SKM-1 (cell line): ENCODE measurements at regions not wholly inside any gene's neighbourhood (a gene's known extent, or its start where the extent isn't known, plus 50 kb on each side); places are given as distances from the start of the nearest gene placed in this dataset.

Experiments
- DNase-seq: peaks from one replicate; lab custom pipeline; 2025; ENCODE audit not compliant: unreplicated experiment; lab: John Stamatoyannopoulos, UW

DNA sequence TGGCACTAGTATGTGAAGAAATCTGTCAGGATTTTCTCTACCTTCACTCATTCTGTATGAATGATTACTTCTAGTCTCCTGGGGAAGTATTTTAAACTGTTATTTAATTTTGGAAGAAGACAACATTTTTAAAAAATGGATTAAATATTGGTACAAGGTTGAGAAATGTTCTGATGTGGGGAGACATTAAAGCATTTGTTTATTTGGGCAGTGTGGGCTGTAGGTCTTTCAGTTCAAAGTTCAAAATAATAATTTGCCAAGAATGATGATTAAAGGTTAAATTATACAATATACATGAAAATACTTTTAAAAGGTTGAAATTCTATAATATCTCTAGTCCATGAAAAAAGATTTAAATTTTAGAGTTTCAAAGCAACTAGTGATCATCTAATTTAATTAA lies 194.7 kb downstream of the NHLRC3 start:
- no peak for DNase-seq

- no peak for DNase-seq
These were observed 195.3 kb downstream of the NHLRC3 start for GRCh38 chr13:39233519-39233918.

GRCh38 chr13:39244561-39245230 lies 206.4 kb downstream of the NHLRC3 start:
- DNase-seq, result no peak

- DNase-seq, result no peak
These were observed 207.4 kb downstream of the NHLRC3 start for GRCh38 chr13:39245688-39246087.

DNA sequence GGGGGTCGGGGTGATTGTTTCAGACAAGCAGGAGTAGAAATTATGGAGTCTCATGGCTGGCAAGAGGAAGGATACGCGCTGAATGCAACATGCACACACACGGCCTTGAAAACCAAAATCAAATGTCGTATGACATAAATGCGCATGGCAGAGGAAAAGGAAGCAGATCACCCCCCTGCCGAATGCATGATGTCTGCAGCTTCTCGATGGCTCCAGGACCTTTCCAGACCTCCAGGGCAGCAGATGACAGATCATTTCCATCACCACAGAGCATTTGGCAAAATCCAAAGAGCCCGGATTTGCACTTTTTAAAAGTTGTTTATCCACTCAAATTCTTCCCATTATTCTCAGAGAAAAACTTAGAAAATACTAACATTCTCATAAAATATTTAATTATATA lies 211.7 kb downstream of the NHLRC3 start:
- DNase-seq, result no peak

DNA sequence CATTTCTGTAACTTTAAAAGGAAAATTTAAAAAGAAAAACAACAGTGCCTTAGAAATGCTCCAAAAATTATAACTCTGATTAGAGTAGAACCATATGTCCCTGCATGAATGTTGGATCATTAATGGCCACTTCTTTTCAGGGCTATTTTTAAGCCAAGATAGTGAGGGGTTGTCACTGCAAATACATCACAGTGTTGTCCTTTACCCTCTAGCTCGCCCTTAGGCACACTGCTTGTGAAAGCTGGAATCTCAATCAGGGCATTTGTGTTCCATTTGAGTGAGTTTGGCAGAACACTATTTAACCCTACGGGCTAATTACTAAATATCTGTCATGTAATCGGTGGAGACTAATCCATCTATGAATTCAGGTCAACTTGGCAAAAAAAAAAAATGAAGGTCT lies 212.2 kb downstream of the NHLRC3 start:
- no peak for DNase-seq

DNA sequence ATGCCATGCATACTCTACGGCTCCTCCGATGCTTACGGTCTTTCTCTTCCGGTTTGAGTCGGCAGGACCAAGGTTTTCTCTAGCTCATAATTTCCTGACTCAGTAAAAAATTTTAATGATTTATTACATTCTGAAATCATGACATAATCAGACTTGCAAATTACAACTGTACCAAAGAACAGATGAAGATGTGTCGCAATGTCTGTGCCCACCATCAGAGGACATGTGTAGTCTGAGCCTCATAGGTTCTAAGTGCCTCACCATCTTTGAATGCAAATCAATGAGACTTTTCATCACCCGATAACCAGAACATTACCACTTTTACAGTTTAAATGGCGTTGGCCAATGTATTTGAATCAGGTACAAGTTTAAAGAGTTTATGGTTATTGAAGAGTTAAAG lies 213.1 kb downstream of the NHLRC3 start:
- DNase-seq, result no peak

GRCh38 chr13:39253774-39254173 lies 215.5 kb downstream of the NHLRC3 start:
- DNase-seq, result no peak

DNA sequence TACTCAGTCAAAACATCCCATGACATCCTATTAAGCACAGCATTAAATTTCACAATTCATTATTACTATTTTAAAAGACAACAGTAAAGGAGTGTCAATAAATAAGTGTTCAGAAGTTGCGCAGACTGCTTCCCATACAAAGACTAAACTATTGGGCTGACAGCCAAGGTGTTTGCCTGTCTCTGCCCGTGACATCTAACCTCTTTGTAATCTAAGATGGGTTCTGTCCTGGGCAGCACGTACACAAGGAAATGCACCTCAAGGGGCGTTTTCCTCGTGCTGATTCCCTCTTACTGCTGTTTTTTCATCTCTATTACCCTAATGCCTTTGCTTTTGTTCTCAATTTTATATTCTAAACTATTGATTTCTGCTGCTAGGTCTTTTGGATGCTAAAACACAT lies 216.3 kb downstream of the NHLRC3 start:
- no peak for DNase-seq

DNA sequence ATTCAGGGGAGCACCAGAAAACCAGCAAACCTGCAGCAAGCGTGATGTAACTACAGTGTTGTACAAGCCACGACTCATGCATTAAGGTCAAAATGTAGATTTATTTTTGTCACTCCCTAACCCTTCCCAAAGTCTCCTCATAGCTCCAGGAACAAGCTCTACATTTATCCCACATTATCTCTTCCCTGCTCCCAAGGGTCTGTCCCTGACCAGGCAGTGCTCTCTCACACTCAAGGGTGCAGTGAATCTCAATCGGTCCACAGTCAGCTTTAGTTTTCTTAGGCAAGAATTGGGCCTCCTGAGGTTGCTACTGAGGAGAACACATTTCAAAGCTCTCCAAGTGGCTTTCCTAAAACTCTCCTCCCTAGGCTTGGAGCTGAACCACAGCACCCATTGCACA lies 219.4 kb downstream of the NHLRC3 start:
- no peak for DNase-seq

DNA sequence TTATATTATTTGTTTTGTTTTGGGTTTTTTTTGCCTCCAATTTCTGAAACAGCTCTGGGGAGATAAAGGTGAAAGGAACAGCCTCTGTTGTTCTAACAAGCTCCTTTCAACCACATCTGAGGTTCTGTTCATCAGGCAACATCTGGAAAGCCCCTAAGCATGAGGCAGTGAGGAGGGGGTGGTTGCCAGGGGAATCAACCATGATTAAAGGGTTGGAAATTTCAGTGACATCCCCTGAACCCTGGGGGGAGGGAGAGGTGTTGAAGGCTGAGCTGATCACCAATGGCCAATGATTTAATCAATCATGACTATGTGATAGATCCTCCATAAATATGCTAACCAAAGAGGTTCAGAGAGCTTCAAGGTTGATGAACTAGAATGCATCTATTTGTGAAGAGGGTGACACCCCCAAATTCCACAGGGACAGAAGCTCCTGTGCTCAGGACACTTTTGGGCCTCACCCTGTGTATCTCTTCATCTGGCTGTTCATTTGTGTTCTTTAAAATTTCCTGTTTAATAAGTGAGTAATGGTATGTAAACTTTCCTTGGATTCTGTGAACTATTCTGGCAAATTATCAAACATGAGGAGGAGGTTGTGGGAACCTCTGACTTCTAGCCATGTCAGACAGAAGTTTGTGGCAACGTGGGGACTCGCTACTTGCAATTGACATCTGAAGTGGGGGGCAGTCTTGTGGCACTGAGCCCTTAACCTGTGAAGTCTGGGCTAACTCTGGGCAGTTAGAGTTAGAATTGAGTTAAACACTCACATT lies 221.3 kb downstream of the NHLRC3 start:
- DNase-seq, result no peak

DNA sequence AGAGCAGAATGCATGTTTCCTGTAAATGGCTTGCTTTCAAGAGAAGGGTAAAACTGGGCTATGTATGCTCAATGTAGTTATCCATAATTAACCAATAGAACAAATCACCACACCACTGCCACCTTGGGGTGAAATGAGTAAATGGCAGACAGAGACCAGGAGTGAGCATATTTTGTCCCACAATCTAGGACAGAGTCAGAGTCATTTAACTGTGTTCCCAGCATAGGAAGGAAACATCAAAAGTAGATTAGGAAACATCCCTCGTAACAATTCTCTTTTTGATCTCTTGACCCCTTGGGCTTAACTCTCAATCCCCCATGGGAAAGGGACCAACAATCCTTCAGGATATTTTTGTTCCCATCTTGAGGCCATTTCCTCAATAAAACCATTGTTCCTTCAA lies 224.8 kb downstream of the NHLRC3 start:
- DNase-seq, result peak; percentile 13

GRCh38 chr13:39263531-39263930 lies 225.3 kb downstream of the NHLRC3 start:
- DNase-seq, result no peak

GRCh38 chr13:39266426-39266825 lies 228.2 kb downstream of the NHLRC3 start:
- DNase-seq, result no peak

GRCh38 chr13:39268398-39268797 lies 230.1 kb downstream of the NHLRC3 start:
- DNase-seq, result no peak

- DNase-seq, result no peak
These were observed 230.7 kb downstream of the NHLRC3 start for GRCh38 chr13:39269004-39269403.

GRCh38 chr13:39269411-39269810 lies 231.2 kb downstream of the NHLRC3 start:
- DNase-seq, result no peak

GRCh38 chr13:39272994-39273393 lies 234.7 kb downstream of the NHLRC3 start:
- DNase-seq, result no peak

- DNase-seq, result no peak
These were observed 235.9 kb downstream of the NHLRC3 start for GRCh38 chr13:39273953-39274738.

DNA sequence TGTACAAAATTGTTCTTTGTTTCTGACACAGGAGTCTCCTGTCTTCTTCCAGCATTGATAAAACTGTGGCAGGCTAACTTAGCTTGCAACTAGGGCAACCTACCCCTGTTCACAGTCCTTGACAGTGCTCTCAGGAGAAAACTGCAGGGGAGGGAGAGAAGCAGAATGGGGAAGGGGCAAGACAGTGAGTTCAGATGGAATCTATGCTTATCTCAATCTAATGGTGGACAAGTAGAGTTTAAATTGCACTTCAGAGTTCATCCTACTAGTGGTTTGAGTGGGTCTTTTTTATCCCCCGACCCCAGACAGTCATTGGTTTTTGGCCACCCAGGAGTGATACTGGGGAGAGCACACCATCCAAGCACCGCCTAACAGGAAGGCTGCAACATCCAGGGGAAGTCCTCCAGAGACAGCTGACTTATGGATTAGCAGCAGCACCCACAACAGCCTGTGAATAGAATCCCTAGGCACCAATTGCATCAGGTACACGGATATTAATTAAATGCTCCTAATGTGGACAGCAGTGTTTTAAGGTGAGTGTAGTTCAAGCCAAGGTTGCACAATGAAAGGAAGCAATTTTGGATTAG lies 236.6 kb downstream of the NHLRC3 start:
- no peak for DNase-seq

DNA sequence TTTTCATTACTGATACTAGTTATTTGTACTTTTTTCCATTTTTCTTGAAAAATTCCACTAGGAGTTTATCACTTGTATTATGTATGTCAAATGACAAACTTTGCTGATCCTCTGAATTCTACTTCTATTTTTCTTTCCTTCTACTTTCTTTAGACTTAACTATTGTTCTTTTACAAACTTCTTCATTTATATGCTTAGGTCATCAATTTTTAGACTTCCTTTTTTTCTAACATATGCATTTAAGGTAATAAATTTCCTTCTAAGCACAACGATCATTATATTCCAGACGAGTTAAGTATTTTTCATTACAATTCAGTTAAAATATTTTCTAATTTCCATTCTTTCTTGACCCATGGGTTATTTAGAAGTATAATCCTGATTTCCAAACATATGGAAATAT lies 240.8 kb downstream of the NHLRC3 start:
- no peak for DNase-seq
